Activated naive CD4-positive, alpha-beta T cell treated with anti-CD3 and anti-CD28 coated beads, Interleukin-2, amount 50 U/mL, for 24 hours (primary cell): ENCODE measurements at regions not wholly inside any gene's neighbourhood (a gene's known extent, or its start where the extent isn't known, plus 50 kb on each side); places are given as distances from the start of the nearest gene placed in this dataset.
"Not testable (repeated sequence)": the region's sequence is repeated elsewhere in the genome, so short reads cannot be mapped to it uniquely, and the experiment has no call there.

Experiments
- H3K27ac Mint-ChIP-seq: one replicate; pipeline ENCODE4 v1.8.0; 2021; ENCODE audit warnings: mild to moderate bottlenecking, mixed read lengths
- H3K27me3 Mint-ChIP-seq: one replicate; pipeline ENCODE4 v1.8.0; 2021; ENCODE audit warnings: mixed read lengths
- H3K36me3 Mint-ChIP-seq: one replicate; pipeline ENCODE4 v1.8.0; 2021; ENCODE audit warnings: mixed read lengths
- H3K4me1 Mint-ChIP-seq: one replicate; pipeline ENCODE4 v1.8.0; 2021; ENCODE audit warnings: mixed read lengths
- H3K4me3 Mint-ChIP-seq: one replicate; pipeline ENCODE4 v1.8.0; 2021; ENCODE audit warnings: mild to moderate bottlenecking, mixed read lengths
- H3K9me3 Mint-ChIP-seq: one replicate; pipeline ENCODE4 v1.8.0; 2021; ENCODE audit warnings: mixed read lengths

- Mint-ChIP-seq H3K4me3 (no peak overlapping the region), H3K27ac (no peak overlapping the region)
Measured at GRCh38 chr14:44873536-44873935, 88.2 kb downstream of the KLHL28 start.

GRCh38 chr14:44866770-44867169 lies 95.0 kb downstream of the KLHL28 start:
- no peaks in the 10 kb centered on the region for H3K9me3 Mint-ChIP-seq
- H3K36me3 Mint-ChIP-seq = no peaks in the 10 kb centered on the region

More at GRCh38 chr14:44873536-44873935, 88.2 kb downstream of the KLHL28 start:
- peaks cover 12% of the 10 kb centered on the region for H3K27me3 Mint-ChIP-seq
- H3K4me1 Mint-ChIP-seq = no peaks in the 10 kb centered on the region
- H3K9me3 Mint-ChIP-seq = peaks cover 6% of the 10 kb centered on the region
- peaks cover 2% of the 10 kb centered on the region for H3K36me3 Mint-ChIP-seq

GRCh38 chr14:44866322-44866721 lies 95.4 kb downstream of the KLHL28 start:
- no peak overlapping the region for H3K4me3 Mint-ChIP-seq
- H3K36me3 Mint-ChIP-seq = no peaks in the 10 kb centered on the region
- no peak overlapping the region for H3K27ac Mint-ChIP-seq
- no peaks in the 10 kb centered on the region for H3K4me1 Mint-ChIP-seq
- H3K27me3 Mint-ChIP-seq = no peaks in the 10 kb centered on the region
- H3K9me3 Mint-ChIP-seq = no peaks in the 10 kb centered on the region

More at GRCh38 chr14:44866770-44867169, 95.0 kb downstream of the KLHL28 start:
- H3K27me3 Mint-ChIP-seq = no peaks in the 10 kb centered on the region
- H3K4me3 Mint-ChIP-seq = no peak overlapping the region
- no peak overlapping the region for H3K27ac Mint-ChIP-seq
- no peaks in the 10 kb centered on the region for H3K4me1 Mint-ChIP-seq

DNA sequence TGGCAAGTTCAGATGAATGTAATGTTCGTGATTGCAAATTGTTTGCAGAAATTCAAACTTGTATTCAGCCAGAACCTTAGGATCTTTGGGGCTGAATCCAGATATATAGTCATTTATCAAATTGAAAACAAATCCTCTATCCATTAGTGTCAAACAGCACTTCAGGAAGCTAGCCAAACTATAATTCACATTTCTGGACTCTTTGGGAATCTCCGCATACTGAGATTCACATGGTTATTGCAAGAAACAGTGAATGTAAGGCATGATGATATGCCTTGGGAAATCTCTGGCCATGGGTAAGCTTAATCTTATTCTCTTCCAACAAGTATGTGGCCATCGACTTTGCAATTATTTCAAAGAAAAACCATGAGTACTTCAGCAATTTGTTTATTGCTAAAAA lies 98.5 kb downstream of the KLHL28 start:
- H3K27ac Mint-ChIP-seq = no peak overlapping the region
- peaks cover 5% of the 10 kb centered on the region for H3K27me3 Mint-ChIP-seq
- no peaks in the 10 kb centered on the region for H3K4me1 Mint-ChIP-seq
- H3K9me3 Mint-ChIP-seq = no peaks in the 10 kb centered on the region
- no peaks in the 10 kb centered on the region for H3K36me3 Mint-ChIP-seq
- no peak overlapping the region for H3K4me3 Mint-ChIP-seq

GRCh38 chr14:44854114-44854513 lies 107.6 kb downstream of the KLHL28 start:
- Mint-ChIP-seq H3K9me3 (no peaks in the 10 kb centered on the region), H3K4me1 (no peaks in the 10 kb centered on the region), H3K27ac (no peak overlapping the region), H3K27me3 (peaks cover 27% of the 10 kb centered on the region), H3K4me3 (no peak overlapping the region), H3K36me3 (peaks cover 1% of the 10 kb centered on the region)

GRCh38 chr14:44847526-44848309 lies 114.0 kb downstream of the KLHL28 start:
- peaks cover 7% of the 10 kb centered on the region for H3K27me3 Mint-ChIP-seq
- H3K36me3 Mint-ChIP-seq = no peaks in the 10 kb centered on the region
- peaks cover 3% of the 10 kb centered on the region for H3K4me1 Mint-ChIP-seq
- no peak overlapping the region for H3K27ac Mint-ChIP-seq
- H3K4me3 Mint-ChIP-seq = no peak overlapping the region
- H3K9me3 Mint-ChIP-seq = no peaks in the 10 kb centered on the region

DNA sequence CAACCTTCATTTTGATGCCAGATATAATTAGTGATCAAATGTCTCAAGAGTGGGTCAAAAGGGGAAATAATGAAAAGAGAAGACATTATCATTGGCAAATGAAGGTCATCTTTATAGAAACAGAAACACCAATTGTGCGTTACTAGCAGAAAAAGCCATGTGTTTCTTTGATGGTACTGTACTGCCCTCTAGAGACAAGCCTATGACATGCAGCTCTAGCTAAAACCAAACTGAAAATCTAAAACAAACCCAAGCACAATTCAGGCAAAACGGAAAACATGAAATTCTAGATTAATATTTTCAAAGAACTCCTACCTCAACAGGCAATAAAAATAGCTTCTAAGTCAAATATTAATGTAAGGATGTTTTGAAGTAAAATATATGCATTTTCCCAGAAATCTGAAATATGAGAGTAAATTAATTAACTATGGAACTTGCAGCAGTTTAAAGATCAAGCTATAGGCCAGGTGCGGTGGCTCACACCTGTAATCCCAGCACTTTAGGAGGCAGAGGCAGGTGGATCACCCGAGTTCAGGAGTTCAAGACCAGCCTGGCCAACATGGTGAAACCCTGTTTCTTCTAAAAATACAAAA lies 115.4 kb downstream of the KLHL28 start:
- peaks cover 5% of the 10 kb centered on the region for H3K27me3 Mint-ChIP-seq
- H3K9me3 Mint-ChIP-seq = no peaks in the 10 kb centered on the region
- peaks cover 3% of the 10 kb centered on the region for H3K4me1 Mint-ChIP-seq
- H3K27ac Mint-ChIP-seq = no peak overlapping the region
- no peaks in the 10 kb centered on the region for H3K36me3 Mint-ChIP-seq
- no peak overlapping the region for H3K4me3 Mint-ChIP-seq

DNA sequence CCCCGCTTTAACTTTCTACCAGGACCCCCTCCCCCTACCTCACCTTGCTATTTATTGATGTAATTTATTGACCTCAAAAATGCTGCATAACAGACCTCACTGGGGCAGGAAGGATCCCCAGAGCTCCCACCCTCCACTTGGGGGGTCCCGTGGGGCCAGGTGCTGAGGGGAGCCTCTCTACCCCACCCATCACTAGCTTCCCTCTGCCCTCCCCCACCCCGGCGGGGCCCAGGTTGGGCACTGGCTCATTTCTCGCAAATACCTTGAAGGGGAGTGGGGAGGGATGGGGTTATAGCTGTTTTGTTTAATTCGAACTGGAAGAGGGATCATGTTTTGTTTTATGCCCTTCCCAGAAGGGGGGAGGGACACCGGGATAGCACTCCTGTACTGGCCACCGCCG lies 125.8 kb downstream of the KLHL28 start:
- peaks cover 12% of the 10 kb centered on the region for H3K27me3 Mint-ChIP-seq
- H3K36me3 Mint-ChIP-seq, H3K4me1 Mint-ChIP-seq, H3K27ac Mint-ChIP-seq, H3K9me3 Mint-ChIP-seq, H3K4me3 Mint-ChIP-seq: not testable (repeated sequence)

DNA sequence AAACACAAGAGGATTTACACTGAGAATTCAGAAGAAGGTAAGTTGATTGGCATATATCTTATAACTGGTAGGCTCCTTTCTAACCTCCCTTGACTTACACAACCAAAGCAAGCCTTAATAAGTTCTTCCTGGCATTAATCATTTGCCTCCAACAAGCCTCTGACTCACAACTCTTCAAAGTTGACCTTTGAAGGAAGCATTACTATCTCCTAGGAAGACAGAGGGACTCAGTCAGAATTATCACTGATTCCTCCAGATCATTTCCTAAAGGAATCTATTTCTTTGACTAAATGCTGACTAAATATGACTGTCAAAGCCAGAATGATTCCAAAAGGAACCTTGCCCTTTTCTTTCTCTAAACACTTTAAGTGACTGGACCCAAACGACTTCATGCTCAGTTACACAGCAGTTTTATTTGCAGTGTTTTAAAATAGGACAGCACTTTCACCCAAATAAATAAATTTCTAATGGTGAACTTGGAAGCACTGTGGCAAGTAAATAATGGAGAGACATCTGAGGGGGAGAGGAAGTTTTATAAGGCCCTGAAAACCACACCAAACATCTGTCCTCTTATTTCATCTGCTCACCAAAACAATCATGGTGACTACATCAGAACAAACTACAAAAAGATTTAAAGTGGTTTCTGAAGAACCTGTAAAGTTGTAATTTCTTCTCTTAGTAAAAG lies 128.2 kb downstream of the KLHL28 start:
- H3K27ac Mint-ChIP-seq = no peak overlapping the region
- H3K27me3 Mint-ChIP-seq = peaks cover 9% of the 10 kb centered on the region
- no peaks in the 10 kb centered on the region for H3K9me3 Mint-ChIP-seq
- H3K36me3 Mint-ChIP-seq = no peaks in the 10 kb centered on the region
- H3K4me1 Mint-ChIP-seq = no peaks in the 10 kb centered on the region
- no peak overlapping the region for H3K4me3 Mint-ChIP-seq

- no peaks in the 10 kb centered on the region for H3K4me1 Mint-ChIP-seq
- peaks cover 13% of the 10 kb centered on the region for H3K27me3 Mint-ChIP-seq
- no peaks in the 10 kb centered on the region for H3K9me3 Mint-ChIP-seq
- no peak overlapping the region for H3K4me3 Mint-ChIP-seq
- no peaks in the 10 kb centered on the region for H3K36me3 Mint-ChIP-seq
- H3K27ac Mint-ChIP-seq = no peak overlapping the region
Measured at GRCh38 chr14:44830371-44830770, 131.4 kb downstream of the KLHL28 start.

DNA sequence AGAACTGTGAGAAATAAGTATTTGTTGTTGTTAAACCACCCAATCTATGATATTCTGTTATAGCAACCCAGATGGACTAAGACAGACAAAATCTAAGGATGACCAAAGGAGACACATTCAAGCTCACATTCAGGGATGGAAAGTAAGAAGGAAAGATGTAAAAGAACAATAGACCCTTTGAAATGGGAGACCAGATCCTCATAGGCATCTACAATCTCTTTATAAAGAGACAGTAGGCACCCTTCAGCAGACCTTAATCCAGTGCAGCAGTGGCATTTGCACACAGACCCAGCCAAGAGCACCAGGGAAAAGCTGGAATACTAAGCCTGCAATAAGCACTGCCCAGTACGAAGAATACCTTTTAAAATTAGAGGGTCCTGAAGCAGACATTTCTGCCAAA lies 132.7 kb downstream of the KLHL28 start:
- no peak overlapping the region for H3K27ac Mint-ChIP-seq
- H3K9me3 Mint-ChIP-seq = no peaks in the 10 kb centered on the region
- H3K4me3 Mint-ChIP-seq = no peak overlapping the region
- no peaks in the 10 kb centered on the region for H3K4me1 Mint-ChIP-seq
- peaks cover 13% of the 10 kb centered on the region for H3K27me3 Mint-ChIP-seq
- H3K36me3 Mint-ChIP-seq = no peaks in the 10 kb centered on the region

DNA sequence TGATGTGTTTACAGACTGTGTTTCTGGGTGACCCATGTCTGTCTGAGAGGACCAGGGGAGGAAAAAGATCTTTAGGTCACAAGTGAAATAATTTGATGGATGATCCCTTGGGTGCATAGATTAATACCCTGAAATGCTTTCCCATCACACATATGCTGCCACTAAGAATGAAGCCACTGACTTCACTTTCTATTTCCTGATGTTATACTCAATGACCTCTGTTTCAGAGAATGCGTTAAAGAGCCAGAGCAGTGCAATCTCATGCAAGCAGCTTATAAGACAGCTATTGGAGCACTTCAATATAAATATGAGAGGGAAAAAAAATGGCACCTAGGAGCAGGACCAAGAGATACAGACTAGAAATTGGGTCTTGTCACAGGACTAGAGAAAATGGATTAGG lies 133.7 kb downstream of the KLHL28 start:
- Mint-ChIP-seq H3K4me3 (no peak overlapping the region), H3K9me3 (peaks cover 5% of the 10 kb centered on the region), H3K4me1 (no peaks in the 10 kb centered on the region), H3K36me3 (no peaks in the 10 kb centered on the region), H3K27ac (no peak overlapping the region), H3K27me3 (peaks cover 12% of the 10 kb centered on the region)

- Mint-ChIP-seq H3K9me3 (peaks cover 5% of the 10 kb centered on the region), H3K4me1 (no peaks in the 10 kb centered on the region), H3K27me3 (peaks cover 18% of the 10 kb centered on the region), H3K4me3 (no peak overlapping the region), H3K36me3 (no peaks in the 10 kb centered on the region), H3K27ac (no peak overlapping the region)
Measured at GRCh38 chr14:44820230-44820964, 141.3 kb downstream of the KLHL28 start.

DNA sequence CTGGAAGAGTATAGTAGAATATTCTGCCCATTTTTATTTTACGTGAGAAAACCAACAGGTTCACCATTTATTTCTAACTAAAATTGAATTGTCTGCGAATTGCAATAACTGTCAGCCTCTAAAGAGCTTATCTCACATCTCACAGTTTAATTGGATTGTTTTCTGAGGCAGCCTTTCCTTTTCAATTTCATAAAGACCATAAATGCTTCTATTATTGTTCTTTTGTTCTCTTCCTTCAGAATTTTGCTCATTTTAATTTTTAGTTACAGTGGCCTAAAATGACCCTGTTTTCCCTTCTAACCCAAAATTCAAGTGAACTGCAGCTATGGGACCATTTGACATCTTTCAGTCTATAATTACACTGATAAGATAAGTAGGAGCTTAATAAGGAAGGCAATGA lies 147.6 kb downstream of the KLHL28 start:
- H3K36me3 Mint-ChIP-seq = no peaks in the 10 kb centered on the region
- H3K27me3 Mint-ChIP-seq = peaks cover 21% of the 10 kb centered on the region
- no peak overlapping the region for H3K27ac Mint-ChIP-seq
- H3K4me1 Mint-ChIP-seq = no peaks in the 10 kb centered on the region
- H3K4me3 Mint-ChIP-seq = no peak overlapping the region
- H3K9me3 Mint-ChIP-seq = no peaks in the 10 kb centered on the region

DNA sequence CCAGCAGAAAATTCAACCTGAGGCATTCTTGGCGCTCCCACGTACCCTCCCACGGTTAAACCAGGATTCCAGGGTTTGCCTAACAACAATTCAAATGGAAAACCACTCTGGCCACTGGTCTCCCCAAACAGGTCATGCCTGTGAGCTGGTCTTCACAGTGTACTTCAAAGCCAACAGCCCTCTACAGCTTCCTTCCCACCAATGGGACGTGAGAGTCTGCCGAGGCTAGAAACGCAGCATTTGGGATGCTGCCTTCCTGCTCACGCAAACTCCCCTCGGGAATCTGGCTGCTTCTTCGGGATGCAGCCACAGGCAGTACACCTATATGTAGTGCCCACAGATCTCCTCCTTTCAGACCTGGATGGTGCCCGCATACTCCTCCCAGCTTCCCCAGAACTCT lies 149.1 kb downstream of the KLHL28 start:
- Mint-ChIP-seq H3K9me3 (no peaks in the 10 kb centered on the region), H3K36me3 (no peaks in the 10 kb centered on the region)

DNA sequence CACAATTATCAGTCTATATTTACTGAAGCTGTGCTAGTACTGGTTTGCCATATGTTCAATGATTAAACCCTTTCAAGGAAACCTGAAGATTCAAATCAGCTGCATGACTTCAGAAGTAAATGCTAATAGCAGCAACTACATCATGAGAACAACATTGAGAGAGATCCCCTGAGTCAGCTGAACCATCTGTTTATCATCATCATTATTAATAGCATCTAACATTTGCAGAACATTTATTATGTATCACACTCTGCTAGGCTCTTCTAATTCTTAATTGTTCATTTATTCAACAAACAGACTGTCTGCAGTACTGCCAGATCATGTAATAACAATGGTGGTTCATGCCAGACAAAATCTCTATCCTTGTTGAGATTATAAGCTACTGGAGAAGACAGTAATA lies 157.4 kb downstream of the KLHL28 start:
- Mint-ChIP-seq H3K4me3 (no peak overlapping the region), H3K27ac (no peak overlapping the region), H3K9me3 (no peaks in the 10 kb centered on the region)

More for the DNA sequence above, 149.1 kb downstream of the KLHL28 start:
- Mint-ChIP-seq H3K4me3 (no peak overlapping the region), H3K27me3 (peaks cover 15% of the 10 kb centered on the region), H3K4me1 (no peaks in the 10 kb centered on the region), H3K27ac (no peak overlapping the region)

More for the DNA sequence above, 157.4 kb downstream of the KLHL28 start:
- Mint-ChIP-seq H3K4me1 (no peaks in the 10 kb centered on the region), H3K36me3 (no peaks in the 10 kb centered on the region), H3K27me3 (peaks cover 5% of the 10 kb centered on the region)
